GM19324 (cell line): ENCODE measurements at regions not wholly inside any gene's neighbourhood (a gene's known extent, or its start where the extent isn't known, plus 50 kb on each side); places are given as distances from the start of the nearest gene placed in this dataset.

Source experiments
- ATAC-seq: cut with Tn5 transposase; IDR thresholded peaks from one replicate; pipeline ENCODE4 v1.9.1; 2021; ENCODE audit warnings: mild to moderate bottlenecking, moderate library complexity; ENCODE audit not compliant: unreplicated experiment, low FRiP score

GRCh38 chr12:126667339-126667738 lies 1599.6 kb upstream of the TMEM132C start:
- ATAC-seq, result no peak

GRCh38 chr12:126668538-126668937 lies 1598.4 kb upstream of the TMEM132C start:
- ATAC-seq, result no peak

GRCh38 chr12:126668961-126669360 lies 1598.0 kb upstream of the TMEM132C start:
- no peak for ATAC-seq

- no peak for ATAC-seq
Measured at GRCh38 chr12:126676434-126676833, 1590.5 kb upstream of the TMEM132C start.

GRCh38 chr12:126681676-126682075 lies 1585.3 kb upstream of the TMEM132C start:
- ATAC-seq, result no peak

DNA sequence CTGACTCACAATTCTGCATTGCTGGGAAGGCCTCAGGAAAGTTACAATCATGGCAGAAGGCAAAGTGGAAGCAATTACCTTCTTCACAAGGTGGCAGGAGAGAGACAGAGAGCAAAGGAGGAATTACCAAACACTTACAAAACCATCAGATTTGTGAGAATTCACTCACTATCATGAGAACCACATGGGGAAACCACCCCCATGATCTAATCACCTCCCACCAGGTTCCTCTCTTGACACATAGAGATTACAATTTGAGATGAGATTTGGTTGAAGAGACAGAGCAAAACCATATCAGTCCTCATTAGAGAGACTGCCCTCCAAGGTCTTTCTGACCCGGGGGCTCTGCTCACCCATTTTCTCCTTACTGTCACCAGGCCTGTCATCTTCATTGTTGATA lies 1582.3 kb upstream of the TMEM132C start:
- no peak for ATAC-seq

DNA sequence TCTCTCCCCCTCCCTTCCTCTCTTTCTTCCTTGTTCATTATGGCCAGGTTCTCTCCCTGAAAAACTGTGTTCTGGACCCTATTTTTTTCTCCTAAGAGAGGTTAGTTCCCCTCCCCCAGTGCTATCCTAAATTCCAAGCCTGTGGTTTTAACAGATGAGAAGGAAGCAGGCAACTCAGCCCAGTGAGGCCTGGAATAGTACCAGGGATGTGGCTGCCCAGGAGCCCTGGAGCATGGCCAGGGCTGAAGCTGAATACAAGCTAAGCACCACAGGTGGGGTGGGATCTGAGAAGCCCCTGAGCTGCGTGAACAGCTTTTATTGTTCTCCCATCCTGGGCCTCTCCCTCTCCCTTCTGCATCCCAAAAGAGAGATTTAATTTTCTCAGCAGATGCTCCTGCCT lies 1581.3 kb upstream of the TMEM132C start:
- ATAC-seq, result no peak

DNA sequence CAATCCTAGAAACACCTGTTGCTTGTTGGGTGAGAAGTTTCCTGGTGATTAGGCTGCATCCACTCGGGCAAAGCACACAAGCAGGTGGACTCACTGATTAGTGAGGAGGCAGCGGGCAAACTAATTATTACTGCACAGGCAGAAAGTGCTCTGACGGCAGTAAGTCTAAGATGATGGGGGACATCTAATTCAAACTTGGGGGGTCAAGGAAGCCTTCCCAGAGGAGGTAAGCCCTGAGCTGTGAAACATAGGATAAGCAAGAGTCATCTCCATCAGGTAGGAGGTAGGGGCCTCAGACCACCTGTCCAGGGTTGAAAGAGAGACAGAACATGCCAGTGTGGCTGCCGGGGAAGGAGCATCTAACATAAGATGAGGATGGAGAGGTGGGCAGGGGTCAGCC lies 1578.4 kb upstream of the TMEM132C start:
- no peak for ATAC-seq

DNA sequence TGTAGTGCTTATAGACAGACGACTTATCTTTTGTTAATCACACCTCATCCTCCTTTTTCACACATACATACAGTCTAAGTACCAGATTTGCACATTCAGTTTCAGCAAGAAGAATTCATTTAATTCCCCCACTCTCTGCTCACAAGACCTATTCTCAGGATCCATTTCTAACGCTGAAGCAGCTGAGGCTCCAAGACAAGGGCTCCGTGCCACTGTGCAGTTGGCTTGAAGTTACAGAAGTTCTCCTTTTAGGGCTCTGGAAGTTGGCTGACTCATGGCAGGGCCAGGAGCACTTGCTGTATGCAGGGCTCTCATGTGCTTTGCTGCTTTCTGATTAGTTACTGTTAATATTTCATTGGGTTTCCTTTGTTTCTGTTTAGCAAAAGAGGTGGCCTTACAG lies 1566.9 kb upstream of the TMEM132C start:
- ATAC-seq, result no peak

- no peak for ATAC-seq
Measured at GRCh38 chr12:126704609-126705008, 1562.4 kb upstream of the TMEM132C start.

GRCh38 chr12:126706300-126706699 lies 1560.7 kb upstream of the TMEM132C start:
- ATAC-seq, result no peak

- ATAC-seq, result no peak
Measured at GRCh38 chr12:126708492-126708896, 1558.5 kb upstream of the TMEM132C start.

GRCh38 chr12:126718365-126718764 lies 1548.6 kb upstream of the TMEM132C start:
- no peak for ATAC-seq

- no peak for ATAC-seq
Measured at GRCh38 chr12:126719912-126720705, 1546.9 kb upstream of the TMEM132C start.

DNA sequence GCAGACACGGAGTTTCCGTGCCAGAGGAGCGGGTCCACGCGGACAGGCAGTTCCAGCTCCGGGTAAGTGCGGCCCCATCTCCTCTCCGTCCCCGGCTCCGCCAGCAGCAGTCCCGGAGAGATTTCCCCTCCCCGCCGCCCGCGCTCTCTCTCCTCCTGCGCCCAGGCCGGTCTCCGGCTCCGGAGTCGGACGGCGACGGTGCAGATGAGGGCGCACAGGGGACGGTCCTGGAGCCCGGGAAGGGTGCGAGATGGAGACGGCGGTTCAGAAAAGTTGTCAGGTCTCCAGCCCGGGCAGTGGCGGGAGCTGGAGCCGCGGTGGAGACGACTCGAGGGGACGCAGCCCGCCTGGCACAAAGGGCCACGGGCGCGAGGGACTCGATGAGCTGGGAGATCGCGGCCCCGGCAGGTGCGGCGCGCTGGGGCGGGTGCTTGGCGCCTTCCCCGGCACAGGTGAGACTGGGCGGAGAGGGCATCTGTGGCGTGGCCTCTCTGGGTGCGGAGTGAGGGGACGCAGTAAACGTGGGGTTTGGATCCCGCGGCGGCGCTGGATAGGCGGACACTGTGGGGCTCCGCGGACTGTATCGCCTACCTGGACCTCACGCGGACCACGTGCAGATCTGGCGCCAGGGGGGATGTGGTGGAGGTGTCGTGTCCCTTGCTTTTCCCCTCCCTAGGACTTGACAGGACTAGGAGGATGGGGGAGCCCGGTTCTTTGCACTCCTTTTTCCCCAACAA lies 1540.3 kb upstream of the TMEM132C start:
- no peak for ATAC-seq

- no peak for ATAC-seq
Measured at GRCh38 chr12:126727218-126728075, 1539.5 kb upstream of the TMEM132C start.

DNA sequence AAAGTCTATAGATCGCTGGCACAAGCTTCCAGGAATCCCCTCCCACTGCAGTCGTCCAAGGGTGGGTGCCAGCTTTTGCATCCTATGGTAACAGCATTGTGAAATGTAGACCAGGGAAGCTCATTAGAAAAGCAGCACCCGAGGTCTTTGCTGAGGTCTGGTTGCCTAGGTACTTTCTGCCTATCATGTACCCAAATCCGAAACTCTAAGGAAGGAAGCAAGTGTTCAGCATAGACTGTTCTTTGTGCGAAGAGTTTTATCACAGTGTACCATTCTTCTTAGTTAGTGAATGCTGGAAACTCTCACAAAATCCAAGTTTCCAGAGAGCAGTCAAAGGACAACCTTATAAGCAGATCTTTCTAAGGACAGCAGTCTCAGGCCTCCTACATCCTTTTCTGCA lies 1532.7 kb upstream of the TMEM132C start:
- no peak for ATAC-seq

DNA sequence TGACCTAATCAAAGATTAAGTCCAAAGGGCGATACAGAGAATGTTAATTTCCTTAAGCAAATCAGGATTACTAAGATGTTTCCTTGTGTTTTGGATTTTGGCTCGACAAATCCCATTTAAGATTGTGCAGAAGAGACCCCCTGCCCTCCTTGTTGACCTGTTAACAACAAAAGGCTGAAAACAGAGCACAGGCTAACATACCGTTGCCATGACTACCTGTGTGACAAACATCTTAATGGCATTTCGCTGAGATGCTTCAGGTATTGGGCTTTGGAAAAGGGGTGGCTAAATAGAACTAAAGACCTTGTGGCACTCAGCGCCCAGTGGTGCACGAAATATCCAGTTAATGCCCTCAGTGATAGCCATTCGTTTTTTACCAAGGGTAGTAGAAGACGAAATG lies 1532.3 kb upstream of the TMEM132C start:
- no peak for ATAC-seq

DNA sequence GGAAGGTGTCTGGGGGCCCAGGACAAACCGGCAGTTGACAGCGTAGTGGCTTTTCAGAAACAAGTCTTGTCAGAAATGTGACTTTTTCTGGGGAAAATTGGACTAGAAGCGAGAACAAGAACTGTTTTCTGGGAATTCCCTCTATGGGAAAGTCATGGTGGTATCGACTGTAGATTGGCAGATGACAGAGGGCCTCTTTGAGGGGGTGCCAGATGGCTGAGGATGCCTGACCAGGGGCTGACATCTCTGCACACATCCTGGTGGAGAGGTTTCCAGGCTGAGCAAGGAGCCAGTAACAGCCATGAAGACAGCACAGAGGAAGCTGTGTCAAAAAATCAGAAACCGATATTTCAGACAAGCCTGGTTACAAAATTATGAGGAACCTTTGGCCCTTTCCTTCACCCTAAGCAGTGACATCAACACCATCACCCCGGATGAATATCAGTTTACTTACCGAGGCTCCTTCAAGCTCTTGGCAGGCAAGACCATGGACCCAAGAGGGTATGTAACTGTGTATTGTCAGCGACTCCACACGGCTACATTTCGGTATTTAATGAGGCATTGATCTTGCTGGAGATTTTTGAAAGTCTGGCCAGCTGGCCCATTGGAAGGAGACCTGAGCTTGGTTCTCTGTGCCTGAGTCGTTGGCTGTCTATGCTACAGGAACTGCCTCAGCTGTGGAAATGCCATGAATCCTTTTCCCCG lies 1525.3 kb upstream of the TMEM132C start:
- ATAC-seq, result no peak

DNA sequence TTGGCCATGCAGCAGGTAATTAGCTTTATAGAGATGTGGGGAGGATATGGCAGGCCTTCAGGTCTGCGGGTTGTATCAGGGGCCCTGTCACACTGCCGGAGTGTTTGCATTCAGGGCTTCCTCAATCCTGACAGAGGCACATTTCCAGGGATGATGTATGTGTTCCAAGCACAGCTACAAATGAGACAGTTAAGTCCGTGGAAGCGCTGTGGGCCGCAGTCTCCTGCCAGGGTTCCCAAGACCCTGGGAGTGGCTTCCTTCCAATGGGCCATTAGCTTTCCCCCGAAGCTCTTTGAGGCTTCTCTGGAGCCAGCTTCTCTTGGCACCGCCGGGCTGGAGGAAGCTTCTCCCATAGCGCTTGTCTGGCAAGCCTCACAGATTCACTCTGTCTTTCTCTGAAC lies 1524.7 kb upstream of the TMEM132C start:
- no peak for ATAC-seq
